Hippocampal formation (tissue), 2 donors: ENCODE measurements at regions not wholly inside any gene's neighbourhood (a gene's known extent, or its start where the extent isn't known, plus 50 kb on each side); places are given as distances from the start of the nearest gene placed in this dataset.

Experiments
- DNase-seq, 2 donors: peaks; one replicate each; lab custom pipeline; 2025; lab: John Stamatoyannopoulos, UW

DNA sequence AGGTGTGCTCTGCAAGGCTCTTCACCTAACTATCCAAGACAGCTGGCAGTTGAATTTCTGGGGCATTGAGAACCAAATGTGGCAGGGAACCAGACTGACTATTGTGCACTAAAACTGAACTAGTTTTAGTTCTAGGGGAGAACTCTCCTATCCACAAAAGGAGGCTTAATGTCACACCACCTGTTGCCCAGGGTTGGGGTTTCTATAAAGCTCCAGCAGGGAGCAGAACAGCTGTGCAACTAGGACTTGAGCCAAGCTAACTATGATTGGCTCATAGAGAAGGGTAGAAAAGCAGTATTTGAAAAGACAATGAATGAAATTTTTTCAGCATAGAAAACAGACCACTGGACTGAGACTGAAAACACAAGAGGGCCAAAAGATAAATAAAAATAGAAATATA is 53.3 kb upstream of the FGGY start:
- no peak for DNase-seq

GRCh38 chr1:59243978-59244377 is 52.9 kb upstream of the FGGY start:
- DNase-seq: no peak

- no peak for DNase-seq
These were observed 52.0 kb upstream of the FGGY start for GRCh38 chr1:59244891-59245290.
